ENCODE measurements at regions not wholly inside any gene's neighbourhood (a gene's known extent, or its start where the extent isn't known, plus 50 kb on each side); places are given as distances from the start of the nearest gene placed in this dataset.

DNA sequence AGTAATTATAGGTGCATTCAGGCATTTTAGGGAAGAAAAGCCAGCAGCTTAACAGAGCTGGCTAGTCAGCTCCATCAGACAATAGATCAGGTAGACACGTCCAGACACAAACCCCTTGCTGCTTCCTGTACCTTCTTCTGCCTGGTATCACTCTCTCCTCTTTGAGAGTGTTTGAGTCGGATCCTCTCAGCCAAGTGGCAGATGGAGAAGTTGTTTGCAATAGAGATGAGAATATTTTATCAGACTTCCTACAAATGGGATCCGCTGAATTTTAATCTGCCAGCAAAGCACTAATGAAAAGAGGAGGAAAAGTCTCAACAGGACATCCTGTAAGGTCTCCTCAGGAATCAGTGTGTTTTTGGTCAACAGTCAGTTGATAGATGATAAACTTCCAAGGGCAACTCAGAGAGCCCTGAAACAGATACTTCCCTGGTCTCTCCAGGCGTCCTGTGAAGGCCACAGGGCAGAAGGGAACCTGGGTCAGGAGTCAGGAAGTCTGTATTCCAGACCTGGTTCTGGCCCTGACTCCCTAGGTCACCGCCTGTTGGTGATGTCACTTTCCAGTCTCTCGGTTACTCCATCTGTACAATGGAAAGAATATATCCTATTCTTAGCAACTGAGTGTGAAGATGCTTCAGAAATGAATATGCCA, 62.1 kb upstream of the PROX1 start:
- Histone ChIP-seq H3K4me1 (ENCODE audit: insufficient read depth, low read length) (no peaks in the 10 kb centered on the region), H3K36me3 (ENCODE audit: insufficient read depth, low read length) (no peaks in the 10 kb centered on the region), H3K9ac (ENCODE audit: low read depth, low read length) (no peak overlapping the region), H3K9me3 (ENCODE audit: control insufficient read depth, insufficient read depth, low read length) (no peaks in the 10 kb centered on the region)

- no peaks in the 10 kb centered on the region for H3K4me1 ChIP-seq (ENCODE audit: insufficient read depth, low read length)
- H3K9ac ChIP-seq (ENCODE audit: low read depth, low read length): no peak overlapping the region
- H3K36me3 ChIP-seq (ENCODE audit: insufficient read depth, low read length): no peaks in the 10 kb centered on the region
- no peaks in the 10 kb centered on the region for H3K9me3 ChIP-seq (ENCODE audit: control insufficient read depth, insufficient read depth, low read length)
Observed at GRCh38 chr1:213927846-213928245, 59.9 kb upstream of the PROX1 start.

- Histone ChIP-seq H3K9me3 (ENCODE audit: control insufficient read depth, insufficient read depth, low read length) (no peaks in the 10 kb centered on the region), H3K4me1 (ENCODE audit: insufficient read depth, low read length) (no peaks in the 10 kb centered on the region), H3K36me3 (ENCODE audit: insufficient read depth, low read length) (no peaks in the 10 kb centered on the region), H3K9ac (ENCODE audit: low read depth, low read length) (no peak overlapping the region)
Observed at GRCh38 chr1:213929398-213929797, 58.4 kb upstream of the PROX1 start.

DNA sequence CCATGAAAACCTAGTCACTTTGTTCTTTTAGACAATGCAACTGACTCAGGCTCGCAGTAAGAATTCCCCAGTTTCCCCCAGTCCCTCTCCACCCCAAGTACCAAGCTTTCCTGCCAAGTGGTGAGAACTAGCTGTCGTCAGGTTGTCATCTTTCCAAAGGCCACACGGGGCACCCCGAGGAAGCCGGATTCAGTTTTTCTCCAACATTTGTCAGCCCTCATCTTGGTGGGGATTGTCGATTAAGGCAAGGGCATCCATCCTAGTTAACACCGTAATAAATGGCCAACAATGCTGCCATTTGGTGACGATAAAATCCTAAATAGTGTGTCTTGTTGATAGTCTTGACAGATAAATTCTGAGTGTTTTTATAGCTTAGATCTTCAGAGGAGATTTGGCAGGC, 55.9 kb upstream of the PROX1 start:
- H3K9ac ChIP-seq (ENCODE audit: low read depth, low read length): no peak overlapping the region
- no peaks in the 10 kb centered on the region for H3K36me3 ChIP-seq (ENCODE audit: insufficient read depth, low read length)
- H3K4me1 ChIP-seq (ENCODE audit: insufficient read depth, low read length): no peaks in the 10 kb centered on the region
- H3K9me3 ChIP-seq (ENCODE audit: control insufficient read depth, insufficient read depth, low read length): no peaks in the 10 kb centered on the region

GRCh38 chr1:213933336-213933735, 54.4 kb upstream of the PROX1 start:
- H3K4me1 ChIP-seq (ENCODE audit: insufficient read depth, low read length): no peaks in the 10 kb centered on the region
- H3K36me3 ChIP-seq (ENCODE audit: insufficient read depth, low read length): no peaks in the 10 kb centered on the region
- H3K9me3 ChIP-seq (ENCODE audit: control insufficient read depth, insufficient read depth, low read length): no peaks in the 10 kb centered on the region
- H3K9ac ChIP-seq (ENCODE audit: low read depth, low read length): no peak overlapping the region

GRCh38 chr1:213934649-213935048, 53.1 kb upstream of the PROX1 start:
- H3K9me3 ChIP-seq (ENCODE audit: control insufficient read depth, insufficient read depth, low read length): no peaks in the 10 kb centered on the region; the same call in 1 of the 2 replicates
- H3K9ac ChIP-seq (ENCODE audit: low read depth, low read length): no peak overlapping the region
- no peaks in the 10 kb centered on the region for H3K36me3 ChIP-seq (ENCODE audit: insufficient read depth, low read length)
- H3K4me1 ChIP-seq (ENCODE audit: insufficient read depth, low read length): no peaks in the 10 kb centered on the region

- H3K9me3 ChIP-seq (ENCODE audit: control insufficient read depth, insufficient read depth, low read length): no peaks in the 10 kb centered on the region; the same call in 1 of the 2 replicates
- H3K36me3 ChIP-seq (ENCODE audit: insufficient read depth, low read length): no peaks in the 10 kb centered on the region
- no peak overlapping the region for H3K9ac ChIP-seq (ENCODE audit: low read depth, low read length)
- H3K4me1 ChIP-seq (ENCODE audit: insufficient read depth, low read length): no peaks in the 10 kb centered on the region
Observed at GRCh38 chr1:213936571-213936970, 51.2 kb upstream of the PROX1 start.
